GM12878 (cell line): ENCODE measurements at regions not wholly inside any gene's neighbourhood (a gene's known extent, or its start where the extent isn't known, plus 50 kb on each side); places are given as distances from the start of the nearest gene placed in this dataset.
"Not testable (repeated sequence)": the region's sequence is repeated elsewhere in the genome, so short reads cannot be mapped to it uniquely, and the experiment has no call there.

Experiments
- ATAC-seq: fragments of 200-7000 bp; cut with Tn5 transposase; 3 replicates; pipeline ENCODE4 v1.9.1; 2020; ENCODE audit warnings: mild to moderate bottlenecking, moderate library complexity
- BruUV-seq: library from RNA; stranded (reverse); fragments of 400-500 nt; replicated peaks from 2 replicates; lab custom pipeline; 2021; lab: Mats Ljungman, UMichigan
- CTCF ChIA-PET: fragments of 300-600 bp; sonication (Branson Sonifier 250); formaldehyde crosslinking; extraction: SDS; loops from one replicate; lab custom pipeline; 2021; ENCODE audit warnings: inconsistent platforms; lab: Yijun Ruan, JAX
- POLR2A ChIA-PET: fragments of 350-600 bp; formaldehyde crosslinking; extraction: SDS; loops from one replicate; lab custom pipeline; 2021; ENCODE audit warnings: inconsistent platforms; lab: Charles Lee
- RAD21 ChIA-PET: fragments of 300-600 bp; sonication (Branson Sonifier 250); formaldehyde crosslinking; loops from one replicate; lab custom pipeline; 2023; ENCODE audit warnings: antibody characterized with exemption; ENCODE audit not compliant: unreplicated experiment; lab: Charles Lee
- SMC1A ChIA-PET: fragments of 300-600 bp; sonication (Branson Sonifier 250); formaldehyde crosslinking; loops from one replicate; lab custom pipeline; 2023; ENCODE audit not compliant: unreplicated experiment, uncharacterized antibody; lab: Charles Lee
- DNase-seq: peaks from one replicate; pipeline ENCODE4 v3.0.0-alpha.2; 2011; ENCODE audit warnings: low read depth, low spot score
- FAIRE-seq: peaks from 3 replicates; lab custom pipeline; 2011; peaks lifted over from hg19 to GRCh38; lab: Jason Lieb, UNC
- H2AFZ ChIP-seq: 2 replicates; pipeline ENCODE4 v1.6.0; 2011; ENCODE audit warnings: low read depth, low read length, control low read depth; ENCODE audit not compliant: control insufficient read depth
- H3K27ac ChIP-seq: 2 replicates; pipeline ENCODE4 v1.5.1; 2011; ENCODE audit warnings: control low read depth; ENCODE audit not compliant: control insufficient read depth, insufficient read depth
- H3K27me3 ChIP-seq, 2 experiments: replicated peaks in 1 of 2; 2 replicates each; pipeline versions ENCODE4 v1.6.0 to v1.6.1; 2011; ENCODE audit warnings: low read length in 1 of 2; ENCODE audit not compliant: control insufficient read depth in 2 of 2, insufficient read depth in 2 of 2
- H3K36me3 ChIP-seq, 2 experiments: 2 replicates each; pipeline ENCODE4 v1.5.1; 2011; ENCODE audit warnings: low read length in 1 of 2; ENCODE audit not compliant: control insufficient read depth in 2 of 2, insufficient read depth in 2 of 2
- H3K4me1 ChIP-seq: 2 replicates; pipeline ENCODE4 v1.6.1; 2011; ENCODE audit warnings: mild to moderate bottlenecking, low read length, moderate library complexity, mixed read lengths; ENCODE audit not compliant: control insufficient read depth, insufficient read depth
- H3K4me2 ChIP-seq: 2 replicates; pipeline ENCODE4 v1.6.0; 2011; ENCODE audit warnings: control low read depth; ENCODE audit not compliant: control insufficient read depth, insufficient read depth
- H3K4me3 ChIP-seq: fragments of 200-600 bp; sonication (generic); 2 replicates; pipeline ENCODE4 v1.5.1; 2016
- H3K79me2 ChIP-seq: 2 replicates; pipeline ENCODE4 v1.6.0; 2011; ENCODE audit warnings: low read length; ENCODE audit not compliant: control insufficient read depth, insufficient read depth
- H3K9ac ChIP-seq: 2 replicates; pipeline ENCODE4 v1.8.0; 2011; ENCODE audit warnings: low read length, control low read depth, mixed read lengths; ENCODE audit not compliant: control insufficient read depth, insufficient read depth
- H3K9me3 ChIP-seq: replicated peaks from 3 replicates; pipeline ENCODE4 v1.5.1; 2011; ENCODE audit warnings: mild to moderate bottlenecking, low read length; ENCODE audit not compliant: control insufficient read depth, insufficient read depth
- H4K20me1 ChIP-seq: 2 replicates; pipeline ENCODE4 v1.6.0; 2011; ENCODE audit not compliant: control insufficient read depth, insufficient read depth
- CEBPB ChIP-seq, 2 experiments: fragments of 150-350 bp in 1 of 2; IDR thresholded peaks; 2 replicates each; pipeline ENCODE4 v1.6.1; 2012 to 2014; ENCODE audit warnings: low read depth in 2 of 2, low read length in 2 of 2, borderline replicate concordance in 1 of 2, inconsistent platforms in 1 of 2
- ETV6 ChIP-seq, 2 experiments: fragments of 450-650 bp in 1 of 2; IDR thresholded peaks in 1 of 2; conservative IDR thresholded peaks in 1 of 2; 2 replicates each; pipeline ENCODE4 v1.6.1; 2014; ENCODE audit warnings: antibody characterized with exemption in 1 of 2, borderline replicate concordance in 1 of 2, low read depth in 1 of 2, mild to moderate bottlenecking in 1 of 2, moderate library complexity in 1 of 2
- NR2C2 ChIP-seq: IDR thresholded peaks from 2 replicates; pipeline ENCODE4 v1.6.1; 2011; ENCODE audit warnings: borderline replicate concordance, low read depth; ENCODE audit not compliant: control insufficient read depth, insufficient read length
- SP1 ChIP-seq: IDR thresholded peaks from one replicate; pipeline ENCODE4 v1.6.1; 2011; ENCODE audit warnings: low read depth, low read length
- ZNF207 ChIP-seq: fragments of 450-650 bp; IDR thresholded peaks from 2 replicates; pipeline ENCODE4 v1.6.1; 2014; ENCODE audit warnings: antibody characterized with exemption, mild to moderate bottlenecking, borderline replicate concordance
- ZNF217 ChIP-seq: fragments of 450-650 bp; IDR thresholded peaks from 2 replicates; pipeline ENCODE4 v1.6.1; 2017; ENCODE audit warnings: antibody characterized with exemption, mild to moderate bottlenecking
- WGBS: methylation state at CpG from one replicate; pipeline ENCODE4 v1.1.6; 2016; ENCODE audit warnings: low lambda C conversion rate; ENCODE audit not compliant: insufficient replicate concordance, insufficient coverage; ENCODE audit errors: missing lambda C conversion rate; 5-methylcytosine and 5-hydroxymethylcytosine counted together
- in situ Hi-C: fragments of 300-500 bp; cut with MboI; formaldehyde crosslinking; loops from 9 replicates; pipeline ENCODE4 v1.14.3; 2018; ENCODE audit warnings: mixed read lengths
- intact Hi-C: fragments of 100-400 bp; cut with micrococcal nuclease; formaldehyde crosslinking; loops from one replicate; pipeline ENCODE4 v1.14.2; 2022; ENCODE audit not compliant: unreplicated experiment
- TF ChIP-seq, protein P1 (sequence below): IDR thresholded peaks from 2 replicates; pipeline ENCODE4 v1.6.1; 2011; ENCODE audit warnings: borderline replicate concordance, low read depth, mild to moderate bottlenecking, moderate library complexity, mixed read lengths, low read length; ENCODE audit not compliant: insufficient read depth; ENCODE audit errors: extremely low read length
- TF ChIP-seq, protein P2 (sequence below): IDR thresholded peaks from 2 replicates; pipeline ENCODE4 v1.6.1; 2011; ENCODE audit warnings: low read depth, low read length, improper control_type of control experiment, borderline replicate concordance

DNA sequence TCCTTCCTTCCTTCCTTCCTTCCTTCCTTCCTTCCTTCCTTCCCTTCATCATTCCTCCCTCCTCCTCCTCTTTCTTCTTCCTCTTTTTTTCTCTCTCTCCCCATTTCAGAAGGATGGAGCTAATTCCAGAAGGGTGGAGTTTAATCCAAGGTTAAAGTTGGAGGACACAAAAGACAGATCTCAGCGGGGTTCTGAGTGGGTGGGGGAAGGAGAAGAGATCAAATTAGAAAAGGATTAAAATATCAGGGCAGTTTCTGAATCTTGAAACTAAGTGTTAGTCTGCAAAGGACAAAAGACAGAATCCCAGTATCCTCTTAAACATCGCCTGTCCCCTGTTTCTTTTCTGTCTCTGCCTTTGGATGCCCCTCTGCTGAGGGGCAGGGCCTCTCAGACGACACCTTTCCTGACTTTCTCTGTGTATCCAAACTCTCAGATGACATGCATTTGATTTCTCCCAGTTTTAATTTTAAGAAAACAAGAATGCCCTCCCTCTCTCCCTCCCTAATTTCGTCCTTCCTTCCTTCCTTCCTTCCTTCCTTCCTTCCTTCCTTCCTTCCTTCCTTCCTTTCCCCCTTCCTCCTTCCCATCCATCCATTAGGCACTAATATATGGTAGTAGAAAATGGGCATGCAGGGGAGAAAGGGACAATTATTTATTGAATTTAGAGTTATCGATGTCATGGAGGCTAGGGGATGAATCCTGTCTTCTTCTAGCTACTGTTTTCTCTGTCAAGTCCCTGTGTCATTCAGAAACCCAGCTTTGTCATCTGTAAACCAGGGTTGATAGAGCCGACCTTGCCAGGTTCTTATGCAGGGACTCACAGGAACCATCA is 269.1 kb downstream of the VRK1 start:
- intact Hi-C loops, result no loop called here
- Histone ChIP-seq H3K27me3 (no peaks in the 10 kb centered on the region), H3K4me3 (no peak overlapping the region), H4K20me1 (no peaks in the 10 kb centered on the region), H3K4me1 (no peaks in the 10 kb centered on the region), H2AFZ (no peak overlapping the region)
- ATAC-seq, result no peak
- ChIA-PET RAD21 (no interaction called here), POLR2A (no interaction called here)
- TF ChIP-seq NR2C2 (no peak), ZNF217 (no peak), SP1 (no peak), CEBPB (IDR thresholded peaks at IDR 0.05; ENCODE audit: borderline replicate concordance in 1 of 2, low read depth in 2 of 2, low read length in 2 of 2) (no peak), ZNF207 (no peak), ETV6 (conservative IDR thresholded peaks at IDR 0.05 in 1 of 2, IDR thresholded peaks at IDR 0.05 in 1 of 2; ENCODE audit: borderline replicate concordance in 1 of 2, low read depth in 1 of 2) (0 out of 4 replicates have a peak, but pooled peaks of 1 of the 2 experiments have one; percentile 32)
- TF ChIP-seq, protein P1, sequence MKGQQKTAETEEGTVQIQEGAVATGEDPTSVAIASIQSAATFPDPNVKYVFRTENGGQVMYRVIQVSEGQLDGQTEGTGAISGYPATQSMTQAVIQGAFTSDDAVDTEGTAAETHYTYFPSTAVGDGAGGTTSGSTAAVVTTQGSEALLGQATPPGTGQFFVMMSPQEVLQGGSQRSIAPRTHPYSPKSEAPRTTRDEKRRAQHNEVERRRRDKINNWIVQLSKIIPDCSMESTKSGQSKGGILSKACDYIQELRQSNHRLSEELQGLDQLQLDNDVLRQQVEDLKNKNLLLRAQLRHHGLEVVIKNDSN, result no peak
- TF ChIP-seq, protein P2, sequence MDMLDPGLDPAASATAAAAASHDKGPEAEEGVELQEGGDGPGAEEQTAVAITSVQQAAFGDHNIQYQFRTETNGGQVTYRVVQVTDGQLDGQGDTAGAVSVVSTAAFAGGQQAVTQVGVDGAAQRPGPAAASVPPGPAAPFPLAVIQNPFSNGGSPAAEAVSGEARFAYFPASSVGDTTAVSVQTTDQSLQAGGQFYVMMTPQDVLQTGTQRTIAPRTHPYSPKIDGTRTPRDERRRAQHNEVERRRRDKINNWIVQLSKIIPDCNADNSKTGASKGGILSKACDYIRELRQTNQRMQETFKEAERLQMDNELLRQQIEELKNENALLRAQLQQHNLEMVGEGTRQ, result no peak
- TF ChIP-seq, all 136 proteins: peak for 1
- H3K4me2 ChIP-seq, result no peak overlapping the region
- no TSS peak for BruUV-seq
- no peaks in the 10 kb centered on the region for H3K9me3 ChIP-seq
- H3K27ac ChIP-seq, result no peak overlapping the region
- FAIRE-seq (no peak), DNase-seq (no peak)
- H3K9ac ChIP-seq, result no peak overlapping the region
- CTCF ChIA-PET, result no interaction called here
- 18% methylated on average over 6 of the region's 6 CpGs for WGBS
- no peaks in the 10 kb centered on the region for H3K36me3 ChIP-seq
- in situ Hi-C loops, result no loop called here
- no peaks in the 10 kb centered on the region for H3K79me2 ChIP-seq
- SMC1A ChIA-PET, result no interaction called here

DNA sequence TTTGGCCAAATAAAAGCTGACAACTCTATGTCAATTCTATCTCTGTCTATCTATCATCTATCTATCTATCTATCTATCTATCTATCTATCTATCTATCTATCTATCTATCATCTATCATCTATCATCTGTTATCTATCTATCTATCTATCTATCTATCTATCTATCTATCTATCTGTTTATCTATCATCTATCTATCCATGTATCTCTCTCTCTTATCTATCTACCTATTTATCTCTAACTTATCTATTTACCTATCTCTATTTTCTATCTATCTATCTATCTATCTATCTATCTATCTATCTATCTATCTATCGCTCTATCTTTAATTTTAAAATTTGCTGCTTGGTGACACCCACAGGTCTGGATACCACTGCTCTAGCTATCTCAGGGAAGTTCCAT is 271.1 kb downstream of the VRK1 start:
- H3K4me2 ChIP-seq, DNase-seq, BruUV-seq, H3K27ac ChIP-seq, H4K20me1 ChIP-seq, H3K4me1 ChIP-seq, FAIRE-seq, ATAC-seq, H3K9ac ChIP-seq, H3K36me3 ChIP-seq, H3K4me3 ChIP-seq, H2AFZ ChIP-seq, H3K27me3 ChIP-seq, SMC1A ChIA-PET, in situ Hi-C loops, H3K79me2 ChIP-seq, intact Hi-C loops, RAD21 ChIA-PET, POLR2A ChIA-PET, H3K9me3 ChIP-seq: not testable (repeated sequence)
- WGBS, result 92% methylated on average over 1 of the region's 1 CpG
- CTCF ChIA-PET, result interaction anchor here (0.9 kb wide), 1 partner anchor 12 kb away, joined by 3 read pairs; no protein-coding TSS in a partner anchor
